HG03460 (cell line): ENCODE measurements at regions not wholly inside any gene's neighbourhood (a gene's known extent, or its start where the extent isn't known, plus 50 kb on each side); places are given as distances from the start of the nearest gene placed in this dataset.

ENCODE experiments used
- ATAC-seq: cut with Tn5 transposase; IDR thresholded peaks from one replicate; pipeline ENCODE4 v1.9.1; 2021; ENCODE audit not compliant: unreplicated experiment

GRCh38 chr2:200247494-200247893 is 59.0 kb upstream of the SPATS2L start:
- ATAC-seq = no peak

DNA sequence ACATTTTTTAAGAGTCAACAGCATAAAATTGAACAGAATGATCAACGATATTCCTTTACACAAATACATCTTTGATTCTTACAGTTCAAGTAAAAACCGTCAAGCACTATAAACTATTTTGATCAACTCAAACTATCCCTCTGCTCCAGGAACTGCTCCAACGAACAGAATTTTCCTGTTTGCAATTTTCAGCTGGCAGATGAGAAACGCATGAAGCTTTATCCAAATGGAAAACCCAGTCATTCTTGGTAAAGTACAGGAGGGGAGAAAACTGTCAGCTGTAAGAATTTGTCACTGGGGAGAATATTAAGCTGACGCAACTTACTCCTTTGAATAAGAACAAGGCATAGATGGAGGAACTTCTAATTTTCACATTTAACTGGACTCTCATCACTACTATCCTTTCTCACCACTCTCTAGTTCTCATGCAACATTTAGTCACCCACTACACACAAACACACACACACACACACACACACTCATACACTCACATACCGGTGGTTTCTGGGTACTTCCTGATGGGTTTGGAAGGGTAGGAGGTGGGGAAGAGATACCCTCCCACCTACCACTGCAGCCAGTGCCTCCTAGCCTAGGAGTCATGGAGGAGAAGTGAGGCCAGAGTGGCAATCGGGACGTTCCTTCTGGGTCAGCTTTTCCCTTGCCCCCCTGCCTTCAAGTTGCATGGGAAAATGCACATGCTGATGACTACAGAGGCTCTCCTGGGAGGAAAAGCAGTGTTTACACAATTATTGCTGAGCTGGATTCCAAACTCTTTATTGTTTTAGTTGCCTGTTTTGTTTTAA is 54.0 kb upstream of the SPATS2L start:
- ATAC-seq = no peak

DNA sequence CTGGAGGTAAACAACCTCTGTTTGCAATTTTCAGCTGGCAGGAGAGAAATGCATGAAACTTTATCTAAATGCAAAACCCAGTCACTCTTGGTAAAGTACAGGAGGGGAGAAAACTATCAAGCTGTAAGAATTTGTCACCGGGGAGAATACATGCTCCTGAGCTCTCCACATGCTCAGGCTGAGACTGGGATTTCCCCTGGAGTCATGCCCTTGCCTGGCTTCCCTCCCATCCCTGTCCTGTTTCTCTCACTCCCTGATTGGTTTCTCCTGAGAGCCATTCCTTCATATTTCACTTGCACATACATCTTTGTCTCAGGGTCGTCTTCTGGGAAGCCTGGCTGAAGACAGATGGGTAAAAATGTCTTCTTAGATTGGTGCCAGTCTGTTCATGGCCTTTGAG is 52.9 kb upstream of the SPATS2L start:
- ATAC-seq = no peak

GRCh38 chr2:200254773-200255172 is 51.7 kb upstream of the SPATS2L start:
- no peak for ATAC-seq

- ATAC-seq = no peak
These were observed 50.9 kb upstream of the SPATS2L start for GRCh38 chr2:200255549-200255948.
